Activated CD8-positive, alpha-beta memory T cell treated with anti-CD3 and anti-CD28 coated beads, Interleukin-2, amount 50 U/mL, for 4 hours (primary cell): ENCODE measurements at regions not wholly inside any gene's neighbourhood (a gene's known extent, or its start where the extent isn't known, plus 50 kb on each side); places are given as distances from the start of the nearest gene placed in this dataset.

Experiments used
- DNase-seq: peaks from one replicate; pipeline ENCODE4 v3.0.0-alpha.2; 2020

DNA sequence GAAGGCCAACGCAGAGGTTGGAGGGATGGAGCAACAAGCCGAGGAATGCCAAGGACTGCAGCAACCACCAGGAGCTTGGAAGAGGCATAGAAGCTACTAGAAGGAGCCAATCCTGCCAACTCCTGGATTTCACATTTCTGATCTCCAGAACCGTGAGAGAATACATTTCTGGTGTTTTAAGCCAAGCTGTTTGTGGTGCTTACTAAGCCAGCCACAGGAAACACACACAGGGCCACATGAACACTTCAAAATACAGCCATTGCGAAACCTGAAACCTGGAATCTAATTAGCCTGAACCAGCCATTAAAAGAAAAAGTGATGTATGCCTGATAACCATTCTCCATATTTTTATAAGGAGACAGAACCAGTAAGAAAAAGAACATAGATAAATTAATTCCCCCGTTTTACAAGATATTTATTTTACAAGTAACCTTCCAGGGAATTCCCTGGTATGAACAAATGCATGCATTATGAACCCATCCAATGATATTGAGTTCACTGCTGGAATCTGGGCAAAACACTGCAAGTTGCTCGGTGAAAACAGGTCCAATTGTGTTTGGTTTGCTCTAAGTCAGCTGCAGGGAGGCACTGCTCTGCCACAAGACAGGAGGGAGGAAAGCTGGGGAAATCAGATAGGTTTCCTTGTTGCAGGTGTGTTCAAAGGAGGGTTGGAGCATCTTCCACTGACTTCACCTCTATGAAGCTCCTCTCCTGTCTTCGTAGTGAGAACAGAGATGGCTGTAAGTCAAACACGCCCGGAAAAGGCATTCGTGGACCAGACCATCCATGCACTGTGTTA is 70.2 kb downstream of the ETS2 start:
- no peak for DNase-seq
